HCT116 (cell line): ENCODE measurements at regions not wholly inside any gene's neighbourhood (a gene's known extent, or its start where the extent isn't known, plus 50 kb on each side); places are given as distances from the start of the nearest gene placed in this dataset.

Source experiments
- ATAC-seq: fragments of 200-7000 bp; cut with Tn5 transposase; 2 replicates; pipeline ENCODE4 v1.9.1; 2020; ENCODE audit warnings: mild to moderate bottlenecking, moderate library complexity
- BruUV-seq: library from RNA; stranded (reverse); fragments of 400-500 nt; replicated peaks from 2 replicates; lab custom pipeline; 2021; lab: Mats Ljungman, UMichigan
- CTCF ChIA-PET: fragments of 300-600 bp; sonication (Branson Sonifier 250); formaldehyde crosslinking; loops from one replicate; lab custom pipeline; 2021; ENCODE audit warnings: antibody characterized with exemption; lab: Charles Lee
- POLR2A ChIA-PET: fragments of 300-600, 350-600 bp; sonication (Branson Sonifier 250); formaldehyde crosslinking; loops from one replicate; lab custom pipeline; 2021; ENCODE audit warnings: antibody characterized with exemption; lab: Charles Lee
- RAD21 ChIA-PET, 2 experiments: fragments of 300-600 bp; sonication (Branson Sonifier 250); formaldehyde crosslinking; loops; one replicate each; lab custom pipeline; 2023; ENCODE audit warnings: low total read pairs in 2 of 2; ENCODE audit not compliant: uncharacterized antibody in 2 of 2, unreplicated experiment in 2 of 2, low non-redundant PET in 1 of 2; lab: Charles Lee
- DNase-seq: peaks from one replicate; pipeline ENCODE4 v3.0.0-alpha.2; 2010; ENCODE audit warnings: low read depth, low spot score
- H2AFZ ChIP-seq: fragments of 200-600 bp; shearing (Covaris generic), sonication (generic); 2 replicates; pipeline ENCODE4 v1.6.1; 2017; ENCODE audit warnings: low read depth, mixed run types, mixed read lengths, antibody characterized with exemption, low read length; ENCODE audit not compliant: poor library complexity, severe bottlenecking
- H3K27ac ChIP-seq: 2 replicates; pipeline ENCODE4 v1.5.1; 2012; ENCODE audit warnings: low read depth, low read length
- H3K27me3 ChIP-seq: fragments of 200-600 bp; sonication (generic); 2 replicates; pipeline ENCODE4 v1.6.1; 2016; ENCODE audit warnings: mixed run types, low read length, mixed read lengths; ENCODE audit not compliant: insufficient read depth
- H3K36me3 ChIP-seq, 2 experiments: fragments of 200-500 bp in 1 of 2; fragments of 200-600 bp in 1 of 2; sonication (Bioruptor generic) in 1 of 2; sonication (generic) in 1 of 2; 2 replicates each; pipeline versions ENCODE4 v1.5.1 to v1.6.1; 2014 to 2016; ENCODE audit warnings: low read length in 2 of 2, inconsistent platforms in 1 of 2, mixed read lengths in 1 of 2, mixed run types in 1 of 2; ENCODE audit not compliant: insufficient read depth in 2 of 2, control insufficient read depth in 1 of 2
- H3K4me1 ChIP-seq, 2 experiments: fragments of 200-600 bp in 1 of 2; sonication (generic) in 1 of 2; 2 replicates each; pipeline versions ENCODE4 v1.5.1 to v1.6.1; 2012 to 2017; ENCODE audit warnings: low read length in 2 of 2, inconsistent platforms in 1 of 2, mild to moderate bottlenecking in 1 of 2, mixed read lengths in 1 of 2, mixed run types in 1 of 2, moderate library complexity in 1 of 2; ENCODE audit not compliant: insufficient read depth in 2 of 2, control insufficient read depth in 1 of 2
- H3K4me2 ChIP-seq: fragments of 200-600 bp; sonication (generic); 2 replicates; pipeline ENCODE4 v1.6.1; 2017; ENCODE audit warnings: mixed run types, low read length, mixed read lengths
- H3K4me3 ChIP-seq, 2 experiments: fragments of 200-600 bp in 1 of 2; sonication (generic) in 1 of 2; replicated peaks in 1 of 2; 2 replicates each; pipeline ENCODE4 v1.5.1; 2011 to 2016; ENCODE audit warnings: low read length in 2 of 2, control low read depth in 1 of 2, low read depth in 1 of 2, mild to moderate bottlenecking in 1 of 2, mixed read lengths in 1 of 2, mixed run types in 1 of 2
- H3K79me2 ChIP-seq: fragments of 200-600 bp; sonication (generic); 2 replicates; pipeline ENCODE4 v1.6.1; 2017; ENCODE audit warnings: mild to moderate bottlenecking, mixed run types, low read length, moderate library complexity, mixed read lengths; ENCODE audit not compliant: insufficient read depth
- H3K9ac ChIP-seq: fragments of 200-600 bp; sonication (generic); 2 replicates; pipeline ENCODE4 v1.6.1; 2016; ENCODE audit warnings: low read length, mixed read lengths
- H3K9me2 ChIP-seq: fragments of 200-600 bp; sonication (generic), shearing (Covaris generic); 2 replicates; pipeline ENCODE4 v1.6.1; 2017; ENCODE audit warnings: mixed run types, mild to moderate bottlenecking, moderate library complexity; ENCODE audit not compliant: insufficient read depth
- H3K9me3 ChIP-seq, 2 experiments: fragments of 200-500 bp in 1 of 2; fragments of 200-600 bp in 1 of 2; sonication (Bioruptor generic) in 1 of 2; sonication (generic) in 1 of 2; 2 replicates each; pipeline ENCODE4 v1.6.1; 2014 to 2017; ENCODE audit warnings: low read length in 2 of 2, mixed read lengths in 2 of 2, inconsistent platforms in 1 of 2, low read depth in 1 of 2, mild to moderate bottlenecking in 1 of 2, mixed run types in 1 of 2, moderate library complexity in 1 of 2; ENCODE audit not compliant: control insufficient read depth in 1 of 2, insufficient read depth in 1 of 2
- H4K20me1 ChIP-seq: fragments of 200-600 bp; sonication (generic), shearing (Covaris generic); 2 replicates; pipeline ENCODE4 v1.6.1; 2017; ENCODE audit warnings: mixed run types, mild to moderate bottlenecking, moderate library complexity; ENCODE audit not compliant: insufficient read depth
- CBX3 ChIP-seq: IDR thresholded peaks from 2 replicates; pipeline ENCODE4 v1.6.1; 2012; ENCODE audit warnings: low read depth
- EGR1 ChIP-seq: IDR thresholded peaks from 2 replicates; pipeline ENCODE4 v1.6.1; 2012; ENCODE audit warnings: low read depth
- EZH2 ChIP-seq: fragments of 200-600 bp; sonication (generic); IDR thresholded peaks from 2 replicates; pipeline ENCODE4 v1.6.1; 2017; ENCODE audit warnings: antibody characterized with exemption, mixed run types
- FOSL1 ChIP-seq: IDR thresholded peaks from 2 replicates; pipeline ENCODE4 v1.6.1; 2012; ENCODE audit warnings: low read depth
- POLR2A ChIP-seq: IDR thresholded peaks from 2 replicates; pipeline ENCODE4 v1.7.0; 2011; ENCODE audit warnings: borderline replicate concordance; ENCODE audit not compliant: insufficient read depth, insufficient read length; ENCODE audit errors: extremely low read depth
- RAD21 ChIP-seq: IDR thresholded peaks from 2 replicates; pipeline ENCODE4 v1.6.1; 2012; ENCODE audit warnings: low read depth, mild to moderate bottlenecking
- REST ChIP-seq: IDR thresholded peaks from 2 replicates; pipeline ENCODE4 v1.6.1; 2012; ENCODE audit warnings: low read depth
- SIN3A ChIP-seq: IDR thresholded peaks from 2 replicates; pipeline ENCODE4 v1.6.1; 2012; ENCODE audit warnings: low read depth
- SP1 ChIP-seq: IDR thresholded peaks from 2 replicates; pipeline ENCODE4 v1.6.1; 2012; ENCODE audit warnings: low read depth
- TCF7L2 ChIP-seq: IDR thresholded peaks from 2 replicates; pipeline ENCODE4 v1.7.0; 2011; ENCODE audit warnings: borderline replicate concordance, inconsistent platforms; ENCODE audit not compliant: insufficient read depth, insufficient read length; ENCODE audit errors: extremely low read depth
- ZBTB33 ChIP-seq: IDR thresholded peaks from 2 replicates; pipeline ENCODE4 v1.6.1; 2011; ENCODE audit warnings: mild to moderate bottlenecking, low read length, moderate library complexity; ENCODE audit not compliant: insufficient replicate concordance; ENCODE audit errors: extremely low read depth
- intact Hi-C: fragments of 100-400 bp; cut with micrococcal nuclease; formaldehyde crosslinking; loops from 2 replicates; pipeline ENCODE4 v1.10.0; 2022

GRCh38 chr12:127450826-127451225 is 816.1 kb upstream of the TMEM132C start:
- H4K20me1 ChIP-seq, result no peaks in the 10 kb centered on the region
- ChIA-PET POLR2A (no interaction called here), RAD21 (no interaction called here), CTCF (no interaction called here)
- no peak for TF ChIP-seq ZBTB33
- no peak for TF ChIP-seq EGR1
- TF ChIP-seq CBX3, result no peak
- no peak for TF ChIP-seq SP1
- TF ChIP-seq TCF7L2, result no peak
- no peak for TF ChIP-seq REST
- TF ChIP-seq RAD21, result no peak
- no peak for TF ChIP-seq FOSL1
- no peak for TF ChIP-seq SIN3A
- TF ChIP-seq POLR2A, result no peak
- TF ChIP-seq EZH2, result no peak
- no peaks in the 10 kb centered on the region for H3K36me3 ChIP-seq
- DNase-seq (no peak), ATAC-seq (no peak)
- H3K9ac ChIP-seq, result no peak overlapping the region
- intact Hi-C loops, result no loop called here
- no peaks in the 10 kb centered on the region; a peak in 2 of 4 replicates for H3K9me3 ChIP-seq
- no peaks in the 10 kb centered on the region for H3K9me2 ChIP-seq
- H3K79me2 ChIP-seq, result no peaks in the 10 kb centered on the region
- no peak overlapping the region for H2AFZ ChIP-seq
- H3K27me3 ChIP-seq, result no peaks in the 10 kb centered on the region
- H3K4me2 ChIP-seq, result no peak overlapping the region
- BruUV-seq, result no TSS peak
- H3K4me3 ChIP-seq, result no peak overlapping the region
- H3K27ac ChIP-seq, result no peak overlapping the region
- H3K4me1 ChIP-seq, result no peaks in the 10 kb centered on the region
